ENCODE measurements at regions not wholly inside any gene's neighbourhood (a gene's known extent, or its start where the extent isn't known, plus 50 kb on each side); places are given as distances from the start of the nearest gene placed in this dataset.

- no peak for DNase-seq
Measured at GRCh38 chr4:32374206-32374605, 1654.0 kb downstream of the PCDH7 start.

GRCh38 chr4:32393806-32394205 is 1673.6 kb downstream of the PCDH7 start:
- no peak for DNase-seq

GRCh38 chr4:32394255-32394654 is 1674.1 kb downstream of the PCDH7 start:
- DNase-seq = no peak

GRCh38 chr4:32396507-32397070 is 1676.4 kb downstream of the PCDH7 start:
- DNase-seq = no peak

DNA sequence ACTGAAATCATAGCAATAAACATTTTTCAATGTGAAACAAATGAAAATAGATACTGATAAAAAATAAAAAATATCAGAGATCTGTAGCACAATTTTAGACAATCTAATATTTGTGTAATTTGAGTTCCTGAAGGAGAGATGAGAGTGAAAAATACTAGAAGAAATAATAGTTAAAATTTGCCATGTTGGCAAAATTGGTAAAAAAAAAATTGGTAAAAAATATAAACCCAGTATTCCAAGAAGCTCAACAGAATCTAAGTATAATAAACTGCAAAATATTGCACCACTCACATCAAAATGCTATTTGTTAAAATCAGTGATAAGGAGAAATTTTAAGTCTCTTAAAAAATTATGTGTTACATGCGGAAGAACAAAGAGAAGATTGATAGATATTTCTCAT is 1680.7 kb downstream of the PCDH7 start:
- DNase-seq = no peak

- no peak for DNase-seq
Measured at GRCh38 chr4:32417113-32417704, 1697.0 kb downstream of the PCDH7 start.

DNA sequence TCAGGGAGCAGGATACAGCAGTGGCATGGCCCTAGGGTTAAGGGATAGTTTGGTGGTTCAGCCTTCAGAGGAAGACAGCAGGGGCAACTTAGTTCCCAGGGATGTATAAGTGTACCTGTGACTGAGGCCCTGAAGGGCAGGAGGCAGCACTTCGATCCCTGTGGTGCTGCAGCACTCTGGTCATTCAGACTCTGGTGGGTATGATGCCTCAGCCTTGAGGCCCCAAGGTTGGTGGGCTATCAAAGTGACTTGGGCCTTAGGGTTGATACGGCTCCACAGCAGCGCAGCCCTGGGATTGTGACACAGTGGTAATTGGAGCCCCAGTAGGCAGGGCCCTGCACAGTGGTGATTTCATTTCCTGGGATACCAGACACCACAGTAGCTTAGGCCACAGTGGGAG is 1703.1 kb downstream of the PCDH7 start:
- DNase-seq = no peak

DNA sequence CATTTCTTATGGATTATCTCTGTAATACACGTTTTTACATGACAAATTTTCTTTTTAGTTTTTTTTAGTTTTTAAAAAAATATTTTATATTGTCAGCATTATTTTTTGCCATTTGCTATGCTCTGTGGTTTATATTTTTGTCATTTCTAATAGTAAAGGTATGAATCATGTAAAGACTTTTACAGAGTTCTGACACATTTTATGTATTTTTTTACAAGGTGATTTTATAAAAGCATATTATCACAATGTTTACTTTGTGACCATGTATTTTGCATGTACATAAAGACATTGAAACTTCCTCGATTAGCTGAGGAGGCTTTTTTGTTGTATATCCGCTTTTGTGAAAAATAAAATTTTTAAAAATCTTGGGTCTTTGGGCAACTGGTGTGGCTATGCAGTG is 1705.1 kb downstream of the PCDH7 start:
- no peak for DNase-seq

- DNase-seq = no peak
Measured at GRCh38 chr4:32427566-32427965, 1707.4 kb downstream of the PCDH7 start.

DNA sequence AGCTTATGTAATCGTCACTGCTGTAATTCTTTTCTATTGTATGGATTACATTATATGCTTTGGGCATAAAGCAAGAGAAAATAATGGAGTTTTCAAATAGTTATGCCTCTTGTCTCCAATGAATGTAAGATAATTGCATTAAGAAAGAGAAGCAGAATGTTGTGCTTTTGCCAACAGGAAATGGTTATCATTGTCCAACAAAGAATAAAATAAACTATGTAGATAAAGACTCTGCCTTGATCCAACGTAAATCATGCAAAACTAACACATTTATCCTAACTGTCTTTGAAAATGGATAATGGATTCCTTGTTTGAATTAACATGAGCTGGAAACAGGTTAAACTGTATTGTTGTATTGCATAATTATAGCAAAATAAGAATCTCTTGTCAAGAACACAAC is 1709.0 kb downstream of the PCDH7 start:
- DNase-seq = no peak

DNA sequence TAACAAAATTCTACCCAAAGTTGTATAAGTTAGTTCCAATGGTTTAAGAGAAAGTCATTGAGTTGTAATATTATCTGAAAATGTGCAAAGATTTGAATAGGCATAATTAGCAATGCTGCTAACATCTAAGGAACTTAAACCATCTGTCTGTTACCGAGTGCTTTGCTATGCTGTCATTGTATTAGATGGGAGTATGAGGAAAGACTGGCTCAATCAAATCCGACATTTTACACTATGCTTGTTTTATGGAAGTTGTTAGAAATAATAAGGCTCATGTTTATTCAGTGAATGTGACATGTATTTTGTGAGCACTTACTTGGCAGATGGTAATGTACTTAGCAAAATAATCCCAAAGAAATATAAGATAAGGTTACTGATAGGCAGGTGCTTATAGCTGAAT is 1715.1 kb downstream of the PCDH7 start:
- DNase-seq = no peak

GRCh38 chr4:32436816-32437215 is 1716.6 kb downstream of the PCDH7 start:
- no peak for DNase-seq

DNA sequence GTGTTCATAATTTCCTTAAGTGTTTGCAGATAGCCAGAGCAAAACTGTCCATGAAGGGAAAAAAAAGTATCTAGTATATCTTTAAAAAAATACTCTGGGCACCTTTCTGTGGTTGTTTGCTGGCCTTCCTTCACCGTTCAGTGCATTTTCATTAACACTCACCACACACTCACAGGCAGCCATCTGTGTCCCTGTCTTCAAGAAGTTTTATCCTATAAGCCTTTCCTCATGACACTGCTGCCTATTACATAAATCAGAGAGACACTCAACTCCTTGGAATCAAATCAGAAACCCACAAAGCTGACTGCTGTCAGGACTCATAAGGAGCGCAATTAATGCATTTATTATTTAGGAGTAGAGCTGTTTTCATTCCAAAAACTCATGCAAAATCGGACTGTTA is 1720.2 kb downstream of the PCDH7 start:
- DNase-seq = no peak

DNA sequence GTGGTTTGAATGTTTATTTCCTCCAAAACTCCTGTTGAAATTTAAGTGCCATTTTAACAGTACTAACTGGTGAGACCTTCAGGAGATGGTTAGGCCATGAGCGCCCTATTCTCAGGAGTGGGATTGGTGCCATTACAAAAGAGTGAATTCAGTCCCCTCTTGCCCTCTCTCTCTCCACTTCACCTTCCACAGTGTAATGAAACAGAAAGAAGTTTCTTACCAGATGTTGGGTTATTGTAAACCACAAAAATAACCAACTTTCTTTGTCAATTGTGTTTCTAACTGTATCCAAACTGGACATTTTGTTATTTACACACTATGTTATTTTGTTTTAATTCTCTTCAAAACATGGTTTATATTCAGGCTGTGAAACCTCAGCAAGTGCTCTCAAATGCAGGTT is 1734.3 kb downstream of the PCDH7 start:
- DNase-seq = no peak

DNA sequence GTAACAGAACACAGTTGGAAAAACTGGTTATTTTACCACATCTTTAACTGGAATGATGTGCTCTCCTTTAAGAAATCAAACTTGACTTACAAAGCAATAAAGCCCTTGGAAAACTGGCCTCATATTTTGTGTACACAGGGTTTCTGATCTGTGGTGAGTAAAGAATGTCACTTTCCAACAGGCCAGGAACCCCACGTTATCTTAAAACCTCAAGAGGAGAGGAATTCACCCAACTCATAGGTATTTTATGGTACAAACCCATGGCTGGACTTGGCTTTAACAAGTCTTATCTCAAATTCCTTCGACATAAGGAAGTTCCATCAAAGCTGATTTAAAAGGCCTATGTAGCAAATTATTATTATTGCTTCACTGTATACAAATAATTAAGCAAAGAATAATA is 1735.1 kb downstream of the PCDH7 start:
- no peak for DNase-seq

- no peak for DNase-seq
Measured at GRCh38 chr4:32460972-32461371, 1740.8 kb downstream of the PCDH7 start.

- DNase-seq = peak; percentile 1
Measured at GRCh38 chr4:32462944-32463343, 1742.8 kb downstream of the PCDH7 start.

- no peak for DNase-seq
Measured at GRCh38 chr4:32470087-32470585, 1750.0 kb downstream of the PCDH7 start.

- no peak for DNase-seq
Measured at GRCh38 chr4:32472918-32473317, 1752.7 kb downstream of the PCDH7 start.

DNA sequence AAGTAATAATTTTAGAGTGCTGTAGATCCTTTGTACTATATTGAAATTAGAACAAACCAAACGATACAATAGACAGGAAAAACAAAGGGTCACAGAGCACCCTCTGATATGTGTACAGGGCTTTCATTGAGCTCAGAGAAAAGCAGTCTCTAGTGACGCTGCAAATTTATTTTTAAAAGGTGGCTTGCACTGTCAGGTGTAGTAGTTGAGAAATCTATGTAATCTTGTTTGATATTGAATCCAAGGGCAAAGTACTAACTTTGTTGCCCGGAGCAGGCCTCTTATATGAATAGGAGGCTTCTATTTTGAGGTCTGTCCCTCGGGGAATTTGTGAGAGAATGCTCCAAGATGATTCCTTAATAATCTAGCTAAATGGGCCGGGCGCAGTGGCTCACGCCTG is 1755.5 kb downstream of the PCDH7 start:
- DNase-seq = no peak

DNA sequence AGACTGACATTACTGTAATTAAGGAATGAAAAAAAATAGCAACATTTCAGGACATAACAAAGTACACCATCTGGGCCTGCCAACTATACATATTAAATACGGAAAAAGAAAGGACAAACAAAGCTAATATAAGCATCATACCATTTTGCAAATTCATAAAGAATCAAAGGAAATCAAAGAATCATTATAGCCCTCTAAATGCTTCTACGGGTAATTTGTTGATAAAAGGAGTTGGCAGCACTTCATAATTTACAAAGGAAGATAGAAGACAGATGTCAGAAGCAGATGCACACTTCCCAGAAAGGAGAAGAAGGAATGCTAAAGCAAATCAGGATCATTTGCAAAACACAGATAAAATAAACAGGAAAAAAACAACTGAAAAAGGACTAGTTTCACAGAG is 1757.3 kb downstream of the PCDH7 start:
- no peak for DNase-seq

DNA sequence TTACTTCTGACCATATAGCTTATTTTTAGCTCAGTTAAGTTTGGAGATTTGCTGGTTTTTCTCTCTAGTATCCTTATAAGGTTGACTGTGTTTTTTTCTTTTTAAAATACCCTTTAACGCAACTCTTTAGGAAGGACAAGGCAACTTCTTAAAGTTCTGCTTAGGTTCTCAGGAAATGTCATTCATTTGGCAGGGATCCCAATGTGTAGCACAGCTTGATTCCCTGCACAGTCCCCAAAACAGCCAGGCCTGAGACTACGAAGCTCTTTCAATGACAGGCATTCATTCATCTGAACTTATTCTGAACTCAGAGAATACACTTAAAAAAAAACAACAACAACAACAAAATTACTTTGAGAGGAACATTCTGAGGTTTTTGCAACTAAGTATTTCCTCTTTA is 1765.8 kb downstream of the PCDH7 start:
- DNase-seq = no peak

- no peak for DNase-seq
Measured at GRCh38 chr4:32488690-32489089, 1768.5 kb downstream of the PCDH7 start.

GRCh38 chr4:32499171-32499570 is 1779.0 kb downstream of the PCDH7 start:
- DNase-seq = no peak

- no peak for DNase-seq
Measured at GRCh38 chr4:32503241-32503640, 1783.1 kb downstream of the PCDH7 start.

All from NCI-H2171 treated with DMSO at 0.1 percent for 48 hours (cell line).